ENCODE measurements at regions not wholly inside any gene's neighbourhood (a gene's known extent, or its start where the extent isn't known, plus 50 kb on each side); places are given as distances from the start of the nearest gene placed in this dataset.

DNA sequence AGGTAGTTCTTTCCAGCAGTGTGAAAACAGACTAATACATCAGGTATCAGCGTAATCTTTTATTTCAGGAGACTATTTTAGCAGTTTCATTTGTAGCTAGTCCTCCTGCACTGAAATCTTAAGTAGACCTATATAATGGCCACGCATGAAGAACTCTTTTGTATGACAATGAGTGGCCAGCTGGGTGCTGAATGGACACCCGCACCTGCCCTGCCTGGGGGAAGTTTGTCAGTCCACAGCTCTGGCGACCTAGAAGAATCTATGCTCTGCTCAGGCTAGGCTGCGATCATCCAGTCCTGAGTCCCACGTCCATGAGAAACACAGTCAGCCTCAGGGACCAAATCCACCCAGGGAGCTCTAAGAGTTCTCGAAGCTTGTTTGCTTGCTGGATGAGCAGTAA lies 709.2 kb upstream of the ID2 start:
- intact Hi-C loops (cut with DNase I) = no loop called here
- no peak for TF ChIP-seq POLR2AphosphoS5 (IDR thresholded peaks at IDR 0.05)
- TF ChIP-seq POLR2A (IDR thresholded peaks at IDR 0.05; ENCODE audit: low read depth) = no peak
- TF ChIP-seq, protein P1, sequence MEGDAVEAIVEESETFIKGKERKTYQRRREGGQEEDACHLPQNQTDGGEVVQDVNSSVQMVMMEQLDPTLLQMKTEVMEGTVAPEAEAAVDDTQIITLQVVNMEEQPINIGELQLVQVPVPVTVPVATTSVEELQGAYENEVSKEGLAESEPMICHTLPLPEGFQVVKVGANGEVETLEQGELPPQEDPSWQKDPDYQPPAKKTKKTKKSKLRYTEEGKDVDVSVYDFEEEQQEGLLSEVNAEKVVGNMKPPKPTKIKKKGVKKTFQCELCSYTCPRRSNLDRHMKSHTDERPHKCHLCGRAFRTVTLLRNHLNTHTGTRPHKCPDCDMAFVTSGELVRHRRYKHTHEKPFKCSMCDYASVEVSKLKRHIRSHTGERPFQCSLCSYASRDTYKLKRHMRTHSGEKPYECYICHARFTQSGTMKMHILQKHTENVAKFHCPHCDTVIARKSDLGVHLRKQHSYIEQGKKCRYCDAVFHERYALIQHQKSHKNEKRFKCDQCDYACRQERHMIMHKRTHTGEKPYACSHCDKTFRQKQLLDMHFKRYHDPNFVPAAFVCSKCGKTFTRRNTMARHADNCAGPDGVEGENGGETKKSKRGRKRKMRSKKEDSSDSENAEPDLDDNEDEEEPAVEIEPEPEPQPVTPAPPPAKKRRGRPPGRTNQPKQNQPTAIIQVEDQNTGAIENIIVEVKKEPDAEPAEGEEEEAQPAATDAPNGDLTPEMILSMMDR (IDR thresholded peaks at IDR 0.05) = no peak
- TF ChIP-seq EP300 (IDR thresholded peaks at IDR 0.05) = no peak
- H3K27me3 ChIP-seq = no peaks in the 10 kb centered on the region
- H3K4me3 ChIP-seq = no peak overlapping the region
- no peak for DNase-seq (ENCODE audit: extremely low spot score)
- no peak overlapping the region for H3K27ac ChIP-seq (replicated peaks in 1 of 4)
- H3K36me3 ChIP-seq = no peaks in the 10 kb centered on the region
- WGBS = 81% methylated on average over 7 of the region's 7 CpGs
- no peaks in the 10 kb centered on the region for H3K4me1 ChIP-seq
- H3K9me3 ChIP-seq = no peaks in the 10 kb centered on the region

DNA sequence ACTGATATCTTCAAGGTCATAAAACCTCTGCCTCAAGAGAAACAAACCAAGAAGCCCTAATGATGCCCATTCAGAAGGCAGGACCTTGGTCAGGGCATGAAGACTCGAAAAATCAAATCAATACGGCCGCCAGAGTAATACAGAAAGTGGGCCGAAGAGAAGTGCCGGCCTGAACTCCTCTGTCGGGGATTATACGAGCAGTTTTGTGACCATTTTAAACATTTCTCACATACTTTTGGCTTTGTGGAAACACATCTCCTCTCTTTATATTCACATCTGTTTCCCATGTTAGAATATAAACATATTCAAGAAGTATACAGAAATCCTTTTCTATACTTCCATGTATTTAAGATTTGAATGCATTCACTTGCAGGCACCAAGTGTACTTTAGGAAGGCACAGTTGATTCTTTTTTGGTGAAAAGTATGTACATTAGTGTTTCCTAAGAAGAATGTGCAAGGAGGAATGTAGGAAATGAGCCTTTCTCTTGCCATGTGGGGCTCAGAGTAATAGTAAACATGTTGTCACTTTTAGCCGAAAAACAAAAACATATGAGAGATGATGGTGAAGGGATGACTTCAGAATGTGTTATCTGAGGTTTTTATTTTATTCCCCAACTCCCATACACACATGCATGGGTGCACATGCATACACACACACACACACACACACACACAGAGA lies 707.9 kb upstream of the ID2 start:
- Histone ChIP-seq H3K36me3 (no peaks in the 10 kb centered on the region), H3K4me3 (no peak overlapping the region), H3K27me3 (no peaks in the 10 kb centered on the region), H3K9me3 (no peaks in the 10 kb centered on the region), H3K27ac (replicated peaks in 1 of 4) (no peak overlapping the region), H3K4me1 (no peaks in the 10 kb centered on the region)
- no peak for DNase-seq (ENCODE audit: extremely low spot score)
- 93% methylated on average over 8 of the region's 8 CpGs for WGBS
- intact Hi-C loops (cut with DNase I) = no loop called here
- TF ChIP-seq EP300 (IDR thresholded peaks at IDR 0.05) (no peak), POLR2A (IDR thresholded peaks at IDR 0.05; ENCODE audit: low read depth) (no peak), POLR2AphosphoS5 (IDR thresholded peaks at IDR 0.05) (no peak)
- TF ChIP-seq, protein P1 (IDR thresholded peaks at IDR 0.05) = no peak

DNA sequence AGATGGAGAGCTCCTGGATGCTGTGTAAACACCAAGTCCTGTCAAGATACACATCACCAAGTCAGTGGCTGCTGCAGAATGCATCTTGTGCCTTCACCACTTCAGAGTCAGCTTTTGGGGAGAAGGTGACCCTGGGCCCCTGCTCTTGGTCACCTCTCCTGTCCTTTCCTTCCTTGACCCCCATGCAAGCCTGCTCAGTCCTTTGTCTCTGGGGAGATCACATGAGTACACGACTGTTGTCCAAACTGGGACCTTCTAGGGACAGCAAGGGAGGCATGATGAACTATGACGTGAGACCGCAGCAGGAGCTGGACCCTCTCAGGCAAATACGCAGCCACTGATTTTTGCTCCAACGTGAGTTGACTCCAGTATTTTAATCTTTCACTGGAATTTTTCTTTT lies 706.9 kb upstream of the ID2 start:
- Histone ChIP-seq H3K27me3 (no peaks in the 10 kb centered on the region), H3K4me3 (no peak overlapping the region), H3K4me1 (no peaks in the 10 kb centered on the region), H3K9me3 (no peaks in the 10 kb centered on the region), H3K36me3 (no peaks in the 10 kb centered on the region), H3K27ac (replicated peaks in 1 of 4) (no peak overlapping the region)
- peak; percentile 64 for DNase-seq (ENCODE audit: extremely low spot score)
- no peak for TF ChIP-seq POLR2AphosphoS5 (IDR thresholded peaks at IDR 0.05)
- no peak for TF ChIP-seq EP300 (IDR thresholded peaks at IDR 0.05)
- TF ChIP-seq, protein P1 (IDR thresholded peaks at IDR 0.05) = no peak
- no peak for TF ChIP-seq POLR2A (IDR thresholded peaks at IDR 0.05; ENCODE audit: low read depth)
- intact Hi-C loops (cut with DNase I) = no loop called here
- 97% methylated on average over 5 of the region's 5 CpGs for WGBS

DNA sequence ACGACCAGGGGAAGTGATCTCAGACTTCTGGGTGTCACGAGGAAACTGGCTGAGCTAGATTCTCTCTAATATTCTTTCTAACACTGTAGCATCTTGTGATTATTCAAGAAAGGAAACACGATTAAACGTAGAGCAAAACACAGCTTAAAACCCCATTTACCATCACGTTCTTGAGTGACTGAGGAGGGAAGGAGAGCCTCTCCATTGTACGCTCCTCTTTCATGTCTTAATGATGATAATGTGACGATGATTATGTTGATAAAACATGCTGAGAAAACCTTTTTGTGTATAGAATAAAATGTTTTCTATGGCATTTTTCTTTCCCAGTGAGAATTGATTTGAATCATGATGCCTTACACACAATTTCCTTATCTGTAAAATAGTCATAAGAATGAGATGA lies 705.6 kb upstream of the ID2 start:
- 76% methylated on average over 7 of the region's 7 CpGs for WGBS
- no peak for DNase-seq (ENCODE audit: extremely low spot score)
- intact Hi-C loops (cut with DNase I) = no loop called here
- Histone ChIP-seq H3K9me3 (no peaks in the 10 kb centered on the region), H3K27ac (replicated peaks in 1 of 4) (no peak overlapping the region), H3K4me1 (no peaks in the 10 kb centered on the region), H3K4me3 (no peak overlapping the region), H3K36me3 (no peaks in the 10 kb centered on the region), H3K27me3 (no peaks in the 10 kb centered on the region)
- TF ChIP-seq EP300 (IDR thresholded peaks at IDR 0.05) = no peak
- no peak for TF ChIP-seq POLR2A (IDR thresholded peaks at IDR 0.05; ENCODE audit: low read depth)
- TF ChIP-seq, protein P1 (IDR thresholded peaks at IDR 0.05) = no peak
- no peak for TF ChIP-seq POLR2AphosphoS5 (IDR thresholded peaks at IDR 0.05)

DNA sequence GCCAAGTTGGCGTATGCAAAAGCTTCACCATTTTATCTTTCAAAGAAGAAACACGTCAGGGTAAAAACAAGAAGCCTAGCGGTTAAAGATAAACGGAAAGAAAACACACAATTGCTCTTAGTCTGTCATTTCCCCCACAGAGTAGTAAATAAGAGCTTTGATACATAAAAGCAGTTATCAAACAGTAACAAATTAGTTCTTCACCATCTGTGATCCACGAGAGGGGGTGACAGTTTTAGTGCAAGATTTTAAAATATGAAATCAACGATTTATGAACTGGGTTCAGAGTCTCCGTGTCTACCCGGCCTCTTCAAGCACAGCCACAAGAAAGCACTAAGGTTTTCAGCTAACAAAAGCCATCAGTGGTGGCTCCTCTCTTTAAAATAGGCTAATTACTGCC lies 703.9 kb upstream of the ID2 start:
- TF ChIP-seq, protein P1 (IDR thresholded peaks at IDR 0.05) = no peak
- no peak for TF ChIP-seq POLR2AphosphoS5 (IDR thresholded peaks at IDR 0.05)
- intact Hi-C loops (cut with DNase I) = no loop called here
- no peak for DNase-seq (ENCODE audit: extremely low spot score)
- Histone ChIP-seq H3K27me3 (no peaks in the 10 kb centered on the region), H3K9me3 (peaks cover 0 to 6% (median 0%) of the 10 kb centered on the region in 4 donors), H3K36me3 (no peaks in the 10 kb centered on the region), H3K27ac (replicated peaks in 1 of 4) (no peak overlapping the region), H3K4me1 (no peaks in the 10 kb centered on the region), H3K4me3 (no peak overlapping the region)
- 84% methylated on average over 8 of the region's 8 CpGs for WGBS

Data from esophagus muscularis mucosa (tissue), 4 donors.